Skin of body (tissue), 1 donor: ENCODE measurements at regions not wholly inside any gene's neighbourhood (a gene's known extent, or its start where the extent isn't known, plus 50 kb on each side); places are given as distances from the start of the nearest gene placed in this dataset.

ENCODE experiments used
- DNase-seq: peaks from one replicate; lab custom pipeline; 2025; lab: John Stamatoyannopoulos, UW

- no peak for DNase-seq
Observed at GRCh38 chr12:126741536-126742240, 1525.3 kb upstream of the TMEM132C start.

GRCh38 chr12:126742241-126742641 is 1524.7 kb upstream of the TMEM132C start:
- no peak for DNase-seq

- no peak for DNase-seq
Observed at GRCh38 chr12:126747530-126748149, 1519.3 kb upstream of the TMEM132C start.

GRCh38 chr12:126752021-126752420 is 1514.9 kb upstream of the TMEM132C start:
- DNase-seq: no peak

GRCh38 chr12:126757326-126757725 is 1509.6 kb upstream of the TMEM132C start:
- DNase-seq: no peak

- DNase-seq: no peak
Observed at GRCh38 chr12:126760092-126760491, 1506.9 kb upstream of the TMEM132C start.

GRCh38 chr12:126761420-126761819 is 1505.5 kb upstream of the TMEM132C start:
- DNase-seq: no peak

- DNase-seq: no peak
Observed at GRCh38 chr12:126762150-126762549, 1504.8 kb upstream of the TMEM132C start.

GRCh38 chr12:126763359-126763758 is 1503.6 kb upstream of the TMEM132C start:
- no peak for DNase-seq

GRCh38 chr12:126767334-126767733 is 1499.6 kb upstream of the TMEM132C start:
- DNase-seq: no peak

- no peak for DNase-seq
Observed at GRCh38 chr12:126768517-126768916, 1498.5 kb upstream of the TMEM132C start.

GRCh38 chr12:126770188-126770587 is 1496.8 kb upstream of the TMEM132C start:
- DNase-seq: no peak

GRCh38 chr12:126772171-126772864 is 1494.7 kb upstream of the TMEM132C start:
- no peak for DNase-seq

- DNase-seq: no peak
Observed at GRCh38 chr12:126773012-126773411, 1494.0 kb upstream of the TMEM132C start.

- DNase-seq: no peak
Observed at GRCh38 chr12:126773491-126773890, 1493.5 kb upstream of the TMEM132C start.

GRCh38 chr12:126776026-126776655 is 1490.8 kb upstream of the TMEM132C start:
- no peak for DNase-seq

GRCh38 chr12:126780343-126780742 is 1486.6 kb upstream of the TMEM132C start:
- DNase-seq: no peak

- no peak for DNase-seq
Observed at GRCh38 chr12:126781593-126781992, 1485.4 kb upstream of the TMEM132C start.

GRCh38 chr12:126782083-126782482 is 1484.9 kb upstream of the TMEM132C start:
- no peak for DNase-seq

GRCh38 chr12:126784328-126784921 is 1482.5 kb upstream of the TMEM132C start:
- DNase-seq: no peak

GRCh38 chr12:126789963-126790362 is 1477.0 kb upstream of the TMEM132C start:
- DNase-seq: no peak

GRCh38 chr12:126791122-126791521 is 1475.8 kb upstream of the TMEM132C start:
- DNase-seq: no peak
